ENCODE measurements at regions not wholly inside any gene's neighbourhood (a gene's known extent, or its start where the extent isn't known, plus 50 kb on each side); places are given as distances from the start of the nearest gene placed in this dataset.

GRCh38 chr3:67289626-67290025 lies 291.5 kb downstream of the KBTBD8 start:
- no peak overlapping the region for H3K9ac ChIP-seq (ENCODE audit: low read depth, low read length)
- H3K4me2 ChIP-seq (ENCODE audit: low read depth, low read length) = no peak overlapping the region
- H3K4me3 ChIP-seq (ENCODE audit: insufficient read depth, low read depth, low read length) = no peak overlapping the region
- H2BK20ac ChIP-seq (ENCODE audit: low read depth, low read length) = no peak overlapping the region
- no peak overlapping the region for H4K5ac ChIP-seq (ENCODE audit: low read depth, low read length)
- H3K4me1 ChIP-seq (ENCODE audit: control insufficient read depth, insufficient read depth, low read length) = no peaks in the 10 kb centered on the region
- ChIA-PET CTCF (no interaction called here), POLR2A (ENCODE audit: unreplicated experiment) (no interaction called here)
- H3K9me1 ChIP-seq (ENCODE audit: insufficient read depth, low read length) = no peaks in the 10 kb centered on the region
- DNase-seq (no peak), ATAC-seq (ENCODE audit: low read depth) (no peak)
- no peak overlapping the region for H3K27ac ChIP-seq (ENCODE audit: insufficient read depth, low read length)
- no peak overlapping the region for H2BK5ac ChIP-seq (ENCODE audit: low read depth, low read length, poor library complexity, severe bottlenecking)
- no peak overlapping the region for H4K8ac ChIP-seq (ENCODE audit: low read depth in 2 of 2, low read length in 2 of 2)
- no peak overlapping the region for H4K91ac ChIP-seq (ENCODE audit: insufficient read depth, low read depth, low read length)
- no CpG with 5 or more reads among the region's 1 CpG for WGBS, 2 experiments (ENCODE audit: extremely low coverage in 2 of 2, insufficient read length in 1 of 2)
- BruUV-seq (replicated peaks) = no TSS peak
- no peaks in the 10 kb centered on the region for H4K20me1 ChIP-seq (ENCODE audit: insufficient read depth, low read length)
- H3K36me3 ChIP-seq (ENCODE audit: control insufficient read depth, insufficient read depth, low read length) = no peaks in the 10 kb centered on the region
- no peak overlapping the region for H2BK120ac ChIP-seq (ENCODE audit: low read depth, low read length)
- H2AFZ ChIP-seq (replicated peaks; ENCODE audit: low read length, poor library complexity) = no peak overlapping the region
- dilution Hi-C loops (cut with HindIII; ENCODE audit: low sequenced_read_pairs, unreplicated experiment) (no loop called here), in situ Hi-C loops (cut with MboI; ENCODE audit: low sequenced_read_pairs) (no loop called here), intact Hi-C loops (cut with micrococcal nuclease) (no loop called here)
- no peak overlapping the region for H2BK15ac ChIP-seq (ENCODE audit: low read depth, low read length)
- H2AK9ac ChIP-seq (replicated peaks; ENCODE audit: low read depth, low read length, poor library complexity) = no peak overlapping the region
- no peak overlapping the region for H3K4ac ChIP-seq (ENCODE audit: low read depth, low read length)
- H3K23ac ChIP-seq (ENCODE audit: low read depth, low read length) = no peak overlapping the region
- H3K14ac ChIP-seq (replicated peaks; ENCODE audit: low read depth, low read length) = no peak overlapping the region
- H3K9me3 ChIP-seq (ENCODE audit: control insufficient read depth, insufficient read depth, low read length) = no peaks in the 10 kb centered on the region
- TF ChIP-seq USF2 (IDR thresholded peaks at IDR 0.05; ENCODE audit: low read depth, low read length) (no peak), CTCF (conservative IDR thresholded peaks at IDR 0.05; ENCODE audit: low read depth, low read length) (no peak), RAD21 (IDR thresholded peaks at IDR 0.05; ENCODE audit: low read length) (no peak), POLR2A (IDR thresholded peaks at IDR 0.05; ENCODE audit: low read depth, low read length) (no peak), ELK1 (IDR thresholded peaks at IDR 0.05; ENCODE audit: borderline replicate concordance, low read depth, low read length) (no peak), CHD1 (IDR thresholded peaks at IDR 0.05; ENCODE audit: low read depth, low read length) (no peak), MAFK (IDR thresholded peaks at IDR 0.05; ENCODE audit: low read depth, low read length) (no peak), NFE2L2 (IDR thresholded peaks at IDR 0.05; ENCODE audit: low read depth, low read length) (no peak), MAZ (IDR thresholded peaks at IDR 0.05; ENCODE audit: borderline replicate concordance, low read depth, low read length) (no peak), BHLHE40 (IDR thresholded peaks at IDR 0.05; ENCODE audit: low read depth, low read length) (no peak), MXI1 (IDR thresholded peaks at IDR 0.05; ENCODE audit: borderline replicate concordance, low read depth, low read length) (no peak), RFX5 (IDR thresholded peaks at IDR 0.05; ENCODE audit: low read depth, low read length) (no peak), RCOR1 (IDR thresholded peaks at IDR 0.05; ENCODE audit: insufficient replicate concordance, low read length) (no peak)
- no peaks in the 10 kb centered on the region for H3K27me3 ChIP-seq (ENCODE audit: control insufficient read depth, insufficient read depth, low read length)
- no peaks in the 10 kb centered on the region for H3K79me1 ChIP-seq (ENCODE audit: low read depth in 1 of 2, low read length in 2 of 2)
- no peak overlapping the region for H2AK5ac ChIP-seq (ENCODE audit: low read depth, low read length)
- H3K56ac ChIP-seq (ENCODE audit: extremely low read depth, insufficient read depth, low read length) = no peak overlapping the region
- H3K18ac ChIP-seq (ENCODE audit: low read depth, low read length) = no peak overlapping the region
